HL-60 (cell line): ENCODE measurements at regions not wholly inside any gene's neighbourhood (a gene's known extent, or its start where the extent isn't known, plus 50 kb on each side); places are given as distances from the start of the nearest gene placed in this dataset.

Experiments used
- CTCF ChIP-seq: IDR thresholded peaks from one replicate; pipeline ENCODE4 v1.5.1; 2011; ENCODE audit warnings: low read length, control low read depth, inconsistent platforms; ENCODE audit not compliant: insufficient read depth
- GABPA ChIP-seq: IDR thresholded peaks from 2 replicates; pipeline ENCODE4 v1.6.1; 2012; ENCODE audit warnings: low read depth
- SPI1 ChIP-seq: IDR thresholded peaks from 2 replicates; pipeline ENCODE4 v1.6.1; 2012; ENCODE audit warnings: low read depth, mild to moderate bottlenecking, borderline replicate concordance

GRCh38 chr5:87784879-87785495 is 372.3 kb upstream of the CCNH start:
- TF ChIP-seq CTCF (no peak), SPI1 (no peak), GABPA (no peak)
